IPS DF 6.9 (cell line): ENCODE measurements at regions not wholly inside any gene's neighbourhood (a gene's known extent, or its start where the extent isn't known, plus 50 kb on each side); places are given as distances from the start of the nearest gene placed in this dataset.
"Not testable (repeated sequence)": the region's sequence is repeated elsewhere in the genome, so short reads cannot be mapped to it uniquely, and the experiment has no call there.

Experiments used
- DNase-seq: peaks from one replicate; pipeline ENCODE4 v3.0.0-alpha.2; 2013; ENCODE audit warnings: low read depth, low spot score
- H3K27ac ChIP-seq: one replicate; pipeline ENCODE4 v1.5.1; 2013; ENCODE audit warnings: low read length, control low read depth
- H3K27me3 ChIP-seq: 2 replicates; pipeline ENCODE4 v1.6.1; 2013; ENCODE audit warnings: mild to moderate bottlenecking, low read length; ENCODE audit not compliant: control insufficient read depth, insufficient read depth
- H3K36me3 ChIP-seq: 2 replicates; pipeline ENCODE4 v1.6.1; 2013; ENCODE audit warnings: low read length; ENCODE audit not compliant: control insufficient read depth, insufficient read depth
- H3K4me1 ChIP-seq: 2 replicates; pipeline ENCODE4 v1.6.1; 2013; ENCODE audit warnings: low read length; ENCODE audit not compliant: control insufficient read depth, insufficient read depth
- H3K4me3 ChIP-seq: 2 replicates; pipeline ENCODE4 v1.5.1; 2013; ENCODE audit warnings: mild to moderate bottlenecking, low read length
- H3K9me3 ChIP-seq: 2 replicates; pipeline ENCODE4 v1.6.1; 2013; ENCODE audit warnings: low read length, inconsistent platforms; ENCODE audit not compliant: control insufficient read depth, insufficient read depth
- WGBS: extraction: QIAGEN DNeasy Blood & Tissue Kit; methylation state at CpG from one replicate; pipeline ENCODE4 v1.1.7; 2013; ENCODE audit warnings: mixed read lengths, missing lambda C conversion rate; ENCODE audit not compliant: insufficient read length, insufficient coverage; 5-methylcytosine and 5-hydroxymethylcytosine counted together

- peaks cover 36% of the 10 kb centered on the region for H3K27me3 ChIP-seq
- WGBS: no CpG with 5 or more reads among the region's 2 CpGs
Measured at GRCh38 chrX:139191286-139191685, 339.3 kb upstream of the F9 start.

GRCh38 chrX:139187738-139188137 is 342.8 kb upstream of the F9 start:
- H3K4me3 ChIP-seq: no peak overlapping the region
- DNase-seq: no peak
- H3K9me3 ChIP-seq: no peaks in the 10 kb centered on the region
- H3K4me1 ChIP-seq: no peaks in the 10 kb centered on the region
- no peak overlapping the region for H3K27ac ChIP-seq
- WGBS: no CpG with 5 or more reads among the region's 4 CpGs
- H3K36me3 ChIP-seq: no peaks in the 10 kb centered on the region
- peaks cover 19% of the 10 kb centered on the region for H3K27me3 ChIP-seq

More at GRCh38 chrX:139191286-139191685, 339.3 kb upstream of the F9 start:
- H3K4me1 ChIP-seq: no peaks in the 10 kb centered on the region
- no peak overlapping the region for H3K27ac ChIP-seq
- no peaks in the 10 kb centered on the region for H3K36me3 ChIP-seq
- no peak for DNase-seq
- H3K4me3 ChIP-seq: no peak overlapping the region
- no peaks in the 10 kb centered on the region for H3K9me3 ChIP-seq

- DNase-seq: no peak
- no peaks in the 10 kb centered on the region for H3K4me1 ChIP-seq
- no peaks in the 10 kb centered on the region for H3K36me3 ChIP-seq
- no peaks in the 10 kb centered on the region for H3K9me3 ChIP-seq
- H3K4me3 ChIP-seq: no peak overlapping the region
- WGBS: no CpG with 5 or more reads among the region's 1 CpG
- peaks cover 17% of the 10 kb centered on the region for H3K27me3 ChIP-seq
- H3K27ac ChIP-seq: no peak overlapping the region
Measured at GRCh38 chrX:139186991-139187390, 343.5 kb upstream of the F9 start.

GRCh38 chrX:139179592-139179991 is 350.9 kb upstream of the F9 start:
- no peak for DNase-seq
- Histone ChIP-seq H3K27ac (no peak overlapping the region), H3K27me3 (no peaks in the 10 kb centered on the region), H3K4me3 (no peak overlapping the region), H3K9me3 (no peaks in the 10 kb centered on the region), H3K4me1 (no peaks in the 10 kb centered on the region), H3K36me3 (no peaks in the 10 kb centered on the region)
- WGBS: no CpG with 5 or more reads among the region's 1 CpG

- Histone ChIP-seq H3K4me1 (no peaks in the 10 kb centered on the region), H3K4me3 (no peak overlapping the region), H3K36me3 (no peaks in the 10 kb centered on the region), H3K27me3 (no peaks in the 10 kb centered on the region), H3K9me3 (no peaks in the 10 kb centered on the region), H3K27ac (no peak overlapping the region)
- WGBS: no CpG with 5 or more reads among the region's 4 CpGs
- DNase-seq: no peak
Measured at GRCh38 chrX:139178980-139179379, 351.6 kb upstream of the F9 start.

- no peaks in the 10 kb centered on the region for H3K9me3 ChIP-seq
- DNase-seq: no peak
- no peaks in the 10 kb centered on the region for H3K36me3 ChIP-seq
- no CpG with 5 or more reads among the region's 1 CpG for WGBS
- H3K27ac ChIP-seq: no peak overlapping the region
- H3K27me3 ChIP-seq: no peaks in the 10 kb centered on the region
- no peak overlapping the region for H3K4me3 ChIP-seq
- no peaks in the 10 kb centered on the region for H3K4me1 ChIP-seq
Measured at GRCh38 chrX:139172731-139173130, 357.8 kb upstream of the F9 start.

GRCh38 chrX:139170526-139171173 is 359.9 kb upstream of the F9 start:
- no peak overlapping the region for H3K4me3 ChIP-seq
- no peaks in the 10 kb centered on the region for H3K36me3 ChIP-seq
- no peak for DNase-seq
- H3K27ac ChIP-seq: no peak overlapping the region
- H3K9me3 ChIP-seq: no peaks in the 10 kb centered on the region
- no peaks in the 10 kb centered on the region for H3K4me1 ChIP-seq
- no peaks in the 10 kb centered on the region for H3K27me3 ChIP-seq
- WGBS: no CpG with 5 or more reads among the region's 5 CpGs

- WGBS: no CpG with 5 or more reads among the region's 1 CpG
- H3K4me1 ChIP-seq: no peaks in the 10 kb centered on the region
- H3K36me3 ChIP-seq: no peaks in the 10 kb centered on the region
- H3K4me3 ChIP-seq: no peak overlapping the region
- H3K27me3 ChIP-seq: no peaks in the 10 kb centered on the region
- no peak overlapping the region for H3K27ac ChIP-seq
- no peak for DNase-seq
- no peaks in the 10 kb centered on the region for H3K9me3 ChIP-seq
Measured at GRCh38 chrX:139167282-139167681, 363.3 kb upstream of the F9 start.

- no peaks in the 10 kb centered on the region for H3K9me3 ChIP-seq
- WGBS: no CpG with 5 or more reads among the region's 2 CpGs
- H3K27ac ChIP-seq: no peak overlapping the region
- no peaks in the 10 kb centered on the region for H3K36me3 ChIP-seq
- DNase-seq: no peak
- H3K4me1 ChIP-seq: no peaks in the 10 kb centered on the region
- no peak overlapping the region for H3K4me3 ChIP-seq
- H3K27me3 ChIP-seq: no peaks in the 10 kb centered on the region
Measured at GRCh38 chrX:139158256-139158655, 372.3 kb upstream of the F9 start.

GRCh38 chrX:139156356-139156755 is 374.2 kb upstream of the F9 start:
- Histone ChIP-seq H3K4me3 (no peak overlapping the region), H3K27ac (no peak overlapping the region), H3K4me1 (no peaks in the 10 kb centered on the region), H3K9me3 (no peaks in the 10 kb centered on the region), H3K27me3 (no peaks in the 10 kb centered on the region), H3K36me3 (no peaks in the 10 kb centered on the region)
- no peak for DNase-seq
- no CpG with 5 or more reads among the region's 4 CpGs for WGBS

GRCh38 chrX:139146625-139147024 is 383.9 kb upstream of the F9 start:
- not testable (repeated sequence) for H3K27ac ChIP-seq, DNase-seq, H3K4me3 ChIP-seq, H3K36me3 ChIP-seq, H3K9me3 ChIP-seq, H3K4me1 ChIP-seq, H3K27me3 ChIP-seq
- WGBS: no CpG with 5 or more reads among the region's 5 CpGs
